ENCODE measurements at regions not wholly inside any gene's neighbourhood (a gene's known extent, or its start where the extent isn't known, plus 50 kb on each side); places are given as distances from the start of the nearest gene placed in this dataset.

DNA sequence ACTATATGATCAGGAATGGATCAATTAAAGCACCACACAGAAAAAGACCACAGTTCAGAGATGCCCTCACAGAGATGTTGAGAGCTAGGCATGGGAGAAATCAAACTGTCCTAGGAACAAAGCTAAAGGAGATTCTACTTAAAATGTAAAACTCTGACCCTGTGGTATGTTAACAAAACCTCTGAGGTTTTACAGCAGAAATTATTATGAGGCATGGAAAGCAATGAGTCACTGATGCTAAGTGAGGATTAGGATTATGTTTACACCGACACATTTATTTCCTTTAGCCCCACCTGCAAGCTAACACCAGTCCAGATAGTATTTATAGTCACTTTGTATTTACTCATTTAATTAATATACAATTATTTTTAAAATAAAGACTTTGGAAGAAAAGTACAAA, 1242.2 kb downstream of the OTOL1 start:
- H3K4me3 ChIP-seq (ENCODE audit: low read length): no peak overlapping the region
- no peaks in the 10 kb centered on the region for H3K4me1 Mint-ChIP-seq (ENCODE audit: low read depth)
- H3K9me3 Mint-ChIP-seq: no peaks in the 10 kb centered on the region
- H3K36me3 Mint-ChIP-seq (ENCODE audit: low read depth): no peaks in the 10 kb centered on the region
- ChIA-PET POLR2A (no interaction called here), CTCF (no interaction called here)
- no peaks in the 10 kb centered on the region for H3K9me3 ChIP-seq (ENCODE audit: control insufficient read depth in 1 of 2, insufficient read depth in 1 of 2, low read length in 2 of 2)
- no peaks in the 10 kb centered on the region for H3K4me1 ChIP-seq (ENCODE audit: insufficient read depth, low read length)
- no peak overlapping the region for H3K27ac ChIP-seq (ENCODE audit: low read depth in 1 of 2, low read length in 2 of 2)
- intact Hi-C loops (cut with DNase I, micrococcal nuclease): no loop called here
- no peak for ATAC-seq (ENCODE audit: poor library complexity)
- TF ChIP-seq, protein P1, sequence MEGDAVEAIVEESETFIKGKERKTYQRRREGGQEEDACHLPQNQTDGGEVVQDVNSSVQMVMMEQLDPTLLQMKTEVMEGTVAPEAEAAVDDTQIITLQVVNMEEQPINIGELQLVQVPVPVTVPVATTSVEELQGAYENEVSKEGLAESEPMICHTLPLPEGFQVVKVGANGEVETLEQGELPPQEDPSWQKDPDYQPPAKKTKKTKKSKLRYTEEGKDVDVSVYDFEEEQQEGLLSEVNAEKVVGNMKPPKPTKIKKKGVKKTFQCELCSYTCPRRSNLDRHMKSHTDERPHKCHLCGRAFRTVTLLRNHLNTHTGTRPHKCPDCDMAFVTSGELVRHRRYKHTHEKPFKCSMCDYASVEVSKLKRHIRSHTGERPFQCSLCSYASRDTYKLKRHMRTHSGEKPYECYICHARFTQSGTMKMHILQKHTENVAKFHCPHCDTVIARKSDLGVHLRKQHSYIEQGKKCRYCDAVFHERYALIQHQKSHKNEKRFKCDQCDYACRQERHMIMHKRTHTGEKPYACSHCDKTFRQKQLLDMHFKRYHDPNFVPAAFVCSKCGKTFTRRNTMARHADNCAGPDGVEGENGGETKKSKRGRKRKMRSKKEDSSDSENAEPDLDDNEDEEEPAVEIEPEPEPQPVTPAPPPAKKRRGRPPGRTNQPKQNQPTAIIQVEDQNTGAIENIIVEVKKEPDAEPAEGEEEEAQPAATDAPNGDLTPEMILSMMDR (IDR thresholded peaks at IDR 0.05): no peak
- H3K4me3 Mint-ChIP-seq: no peak overlapping the region
- H3K27me3 ChIP-seq (ENCODE audit: control insufficient read depth in 1 of 2, insufficient read depth in 2 of 2, low read length in 2 of 2): no peaks in the 10 kb centered on the region
- H3K27me3 Mint-ChIP-seq: no peaks in the 10 kb centered on the region
- H3K27ac Mint-ChIP-seq: no peak overlapping the region
- no peak for DNase-seq
- H3K36me3 ChIP-seq (ENCODE audit: insufficient read depth, low read length): no peaks in the 10 kb centered on the region

DNA sequence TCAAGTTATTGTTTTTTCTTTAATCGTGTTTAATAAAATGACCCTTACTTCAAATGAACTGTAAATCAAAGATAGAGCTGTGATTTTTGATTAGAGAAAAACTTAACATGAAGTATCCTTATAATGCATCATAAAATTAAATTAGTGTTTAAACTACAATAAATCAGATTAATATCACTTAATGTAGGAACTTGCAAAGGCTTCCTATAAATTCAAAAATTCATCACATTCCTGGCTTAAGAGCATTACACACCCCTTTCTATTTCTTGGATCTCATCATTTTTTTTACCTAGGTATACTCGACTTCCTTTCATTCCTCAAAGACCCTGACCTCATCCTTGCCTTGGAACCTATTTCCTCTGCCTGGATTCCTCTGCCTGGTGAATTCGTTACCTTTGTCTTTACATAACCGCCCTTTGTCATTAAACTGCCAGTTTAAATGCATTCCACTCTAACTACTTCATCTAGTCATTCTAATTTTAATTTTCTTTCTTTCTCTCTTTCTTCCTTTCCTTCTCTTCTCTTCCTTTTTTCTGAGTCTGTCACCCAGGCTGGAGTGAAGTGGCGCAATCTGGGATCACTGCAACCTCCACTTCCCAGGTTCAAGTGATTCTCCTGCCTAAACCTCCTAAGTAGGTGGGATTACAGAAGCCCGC, 1244.5 kb downstream of the OTOL1 start:
- no peaks in the 10 kb centered on the region for H3K27me3 Mint-ChIP-seq
- no peaks in the 10 kb centered on the region for H3K9me3 Mint-ChIP-seq
- no peaks in the 10 kb centered on the region for H3K4me1 Mint-ChIP-seq (ENCODE audit: low read depth)
- no peak overlapping the region for H3K4me3 Mint-ChIP-seq
- Histone ChIP-seq H3K27ac (ENCODE audit: low read depth in 1 of 2, low read length in 2 of 2) (no peak overlapping the region), H3K4me1 (ENCODE audit: insufficient read depth, low read length) (no peaks in the 10 kb centered on the region), H3K36me3 (ENCODE audit: insufficient read depth, low read length) (no peaks in the 10 kb centered on the region), H3K27me3 (ENCODE audit: control insufficient read depth in 1 of 2, insufficient read depth in 2 of 2, low read length in 2 of 2) (no peaks in the 10 kb centered on the region), H3K4me3 (ENCODE audit: low read length) (no peak overlapping the region), H3K9me3 (ENCODE audit: control insufficient read depth in 1 of 2, insufficient read depth in 1 of 2, low read length in 2 of 2) (no peaks in the 10 kb centered on the region)
- H3K27ac Mint-ChIP-seq: no peak overlapping the region
- DNase-seq (no peak), ATAC-seq (ENCODE audit: poor library complexity) (no peak)
- no peaks in the 10 kb centered on the region for H3K36me3 Mint-ChIP-seq (ENCODE audit: low read depth)
- POLR2A ChIA-PET: no interaction called here
- TF ChIP-seq, protein P1 (IDR thresholded peaks at IDR 0.05): no peak
- intact Hi-C loops (cut with DNase I, micrococcal nuclease): no loop called here
- CTCF ChIA-PET: no interaction called here

DNA sequence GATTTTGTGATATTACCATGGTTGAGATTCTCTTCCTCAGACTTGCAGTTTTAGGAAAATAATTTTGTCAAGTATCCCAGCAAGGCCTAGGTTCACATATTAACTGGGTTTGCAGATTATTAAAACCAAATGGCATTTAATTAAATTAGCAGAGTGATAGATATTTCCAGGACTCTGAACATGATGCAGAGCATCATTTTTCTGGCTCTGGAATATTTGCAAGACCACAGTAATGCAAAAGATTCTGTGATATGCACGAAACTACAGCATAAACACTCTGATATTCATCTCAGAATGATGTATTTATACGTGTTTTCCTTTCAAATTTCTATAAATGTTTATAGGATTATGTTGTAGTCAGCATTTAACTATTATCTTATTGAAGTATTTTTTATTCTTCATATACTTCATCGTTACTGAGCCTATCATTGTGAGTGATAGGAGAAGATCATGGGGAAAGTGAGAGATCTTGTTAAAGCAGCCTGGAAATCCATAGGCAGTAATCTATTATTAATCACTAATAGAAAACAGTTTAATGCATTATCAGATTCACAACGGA, 1245.6 kb downstream of the OTOL1 start:
- Mint-ChIP-seq H3K36me3 (ENCODE audit: low read depth) (no peaks in the 10 kb centered on the region), H3K4me3 (no peak overlapping the region), H3K27ac (no peak overlapping the region), H3K27me3 (no peaks in the 10 kb centered on the region), H3K4me1 (ENCODE audit: low read depth) (no peaks in the 10 kb centered on the region), H3K9me3 (no peaks in the 10 kb centered on the region)
- Histone ChIP-seq H3K27me3 (ENCODE audit: control insufficient read depth in 1 of 2, insufficient read depth in 2 of 2, low read length in 2 of 2) (no peaks in the 10 kb centered on the region), H3K9me3 (ENCODE audit: control insufficient read depth in 1 of 2, insufficient read depth in 1 of 2, low read length in 2 of 2) (no peaks in the 10 kb centered on the region), H3K36me3 (ENCODE audit: insufficient read depth, low read length) (no peaks in the 10 kb centered on the region), H3K4me3 (ENCODE audit: low read length) (no peak overlapping the region), H3K27ac (ENCODE audit: low read depth in 1 of 2, low read length in 2 of 2) (no peak overlapping the region), H3K4me1 (ENCODE audit: insufficient read depth, low read length) (no peaks in the 10 kb centered on the region)
- CTCF ChIA-PET: no interaction called here
- no peak for DNase-seq
- intact Hi-C loops (cut with DNase I, micrococcal nuclease): no loop called here
- TF ChIP-seq, protein P1 (IDR thresholded peaks at IDR 0.05): no peak
- POLR2A ChIA-PET: no interaction called here
- ATAC-seq (ENCODE audit: poor library complexity): no peak

Data from CD4-positive, alpha-beta T cell (primary cell).